ENCODE measurements at regions not wholly inside any gene's neighbourhood (a gene's known extent, or its start where the extent isn't known, plus 50 kb on each side); places are given as distances from the start of the nearest gene placed in this dataset.

DNA sequence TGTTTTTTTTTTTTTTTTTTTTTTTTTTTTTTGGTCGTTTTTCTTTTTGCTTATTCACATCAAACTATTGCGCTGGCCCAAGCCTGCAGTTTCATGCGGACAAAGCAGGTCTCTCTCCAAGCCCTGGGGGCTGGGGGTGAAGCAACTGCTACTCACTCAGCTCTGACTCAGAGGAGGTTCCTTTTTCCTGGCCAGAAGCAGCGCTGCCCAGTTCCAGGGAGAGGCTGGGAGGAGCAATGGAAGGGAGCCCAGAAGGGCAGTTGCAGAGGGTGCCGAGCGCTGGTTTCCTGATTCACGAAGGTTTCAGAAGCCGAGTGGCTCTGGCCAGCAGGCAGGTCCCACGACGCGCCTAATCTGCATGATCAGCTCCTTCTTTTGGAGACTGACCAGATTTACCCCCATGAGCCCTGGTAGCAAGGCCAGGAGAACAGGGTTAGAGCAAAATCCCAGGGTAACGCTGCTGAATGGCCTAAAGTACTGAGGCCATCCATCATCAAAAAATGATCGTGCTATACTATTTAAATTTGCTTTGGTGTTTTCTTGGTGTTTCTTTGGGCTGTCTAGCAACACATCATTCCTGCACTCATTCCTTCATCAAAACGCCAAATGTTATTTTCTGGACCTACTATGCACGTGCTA lies 144.7 kb upstream of the SOX9 start:
- TF ChIP-seq EZH2 (IDR thresholded peaks at IDR 0.05): no peak
- TF ChIP-seq FOXP2 (optimal IDR thresholded peaks at IDR 0.05; ENCODE audit: control extremely low read depth, extremely low read length, insufficient read depth): no peak
- TF ChIP-seq POLR2AphosphoS5 (IDR thresholded peaks at IDR 0.05; ENCODE audit: borderline replicate concordance, low read depth, low read length): no peak
